Bronchial epithelial cell (primary cell): ENCODE measurements at regions not wholly inside any gene's neighbourhood (a gene's known extent, or its start where the extent isn't known, plus 50 kb on each side); places are given as distances from the start of the nearest gene placed in this dataset.

Experiments
- DNase-seq: peaks from one replicate; pipeline ENCODE4 v3.0.0-alpha.2; 2010; ENCODE audit warnings: low read depth
- FAIRE-seq: peaks from 2 replicates; lab custom pipeline; 2011; peaks lifted over from hg19 to GRCh38; lab: Jason Lieb, UNC
- H3K27me3 ChIP-seq: 2 replicates; pipeline ENCODE4 v1.5.1; 2011; ENCODE audit warnings: low read length; ENCODE audit not compliant: control insufficient read depth, insufficient read depth
- H3K36me3 ChIP-seq: 2 replicates; pipeline ENCODE4 v1.5.1; 2011; ENCODE audit warnings: low read length; ENCODE audit not compliant: control insufficient read depth, insufficient read depth
- H3K4me3 ChIP-seq: 2 replicates; pipeline ENCODE4 v1.5.1; 2011; ENCODE audit warnings: mild to moderate bottlenecking, low read depth, low read length, control low read depth
- TF ChIP-seq, protein P1 (sequence below): IDR thresholded peaks from 2 replicates; pipeline ENCODE4 v1.5.1; 2011; ENCODE audit warnings: mild to moderate bottlenecking, moderate library complexity, low read length, control low read depth, inconsistent platforms; ENCODE audit not compliant: insufficient read depth, severe bottlenecking

DNA sequence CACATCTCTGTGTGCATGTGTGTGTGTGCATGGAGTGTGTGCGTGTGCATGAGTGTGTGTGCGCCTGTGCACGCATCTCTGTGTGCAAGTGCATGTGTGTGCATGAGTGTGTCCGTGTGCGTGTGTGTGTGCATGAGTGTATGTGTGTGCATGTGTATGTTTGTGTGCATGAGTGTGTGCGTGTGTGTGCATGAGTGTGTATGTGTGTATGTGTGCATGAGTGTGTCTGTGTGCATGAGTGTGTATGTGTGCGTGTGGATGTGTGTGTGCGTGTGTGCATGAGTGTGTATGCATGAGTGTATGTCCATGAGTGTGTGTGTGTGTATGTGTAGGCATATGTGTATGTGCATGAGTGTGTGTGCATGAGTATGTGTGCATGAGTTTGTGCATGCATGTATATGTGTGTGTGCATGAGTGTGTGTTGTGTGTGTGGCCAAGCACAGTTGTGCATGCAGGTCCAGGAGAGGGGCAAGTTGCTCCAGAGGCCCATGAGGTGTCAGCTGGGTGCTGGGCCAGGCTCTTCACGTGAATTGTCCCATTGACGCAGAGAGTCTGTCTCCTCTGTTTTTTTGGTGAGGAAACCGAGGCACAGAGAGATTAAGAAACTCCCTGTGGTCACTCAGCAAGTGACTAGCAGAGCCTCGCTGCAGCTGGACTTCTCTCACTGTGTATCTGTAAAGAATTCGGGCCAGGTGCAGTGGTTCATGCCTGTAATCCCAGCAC, 75.5 kb downstream of the ASB1 start:
- H3K4me3 ChIP-seq: no peak overlapping the region
- H3K27me3 ChIP-seq: no peaks in the 10 kb centered on the region
- DNase-seq: no peak
- no peaks in the 10 kb centered on the region for H3K36me3 ChIP-seq
- peak; percentile 96 for FAIRE-seq
- TF ChIP-seq, protein P1, sequence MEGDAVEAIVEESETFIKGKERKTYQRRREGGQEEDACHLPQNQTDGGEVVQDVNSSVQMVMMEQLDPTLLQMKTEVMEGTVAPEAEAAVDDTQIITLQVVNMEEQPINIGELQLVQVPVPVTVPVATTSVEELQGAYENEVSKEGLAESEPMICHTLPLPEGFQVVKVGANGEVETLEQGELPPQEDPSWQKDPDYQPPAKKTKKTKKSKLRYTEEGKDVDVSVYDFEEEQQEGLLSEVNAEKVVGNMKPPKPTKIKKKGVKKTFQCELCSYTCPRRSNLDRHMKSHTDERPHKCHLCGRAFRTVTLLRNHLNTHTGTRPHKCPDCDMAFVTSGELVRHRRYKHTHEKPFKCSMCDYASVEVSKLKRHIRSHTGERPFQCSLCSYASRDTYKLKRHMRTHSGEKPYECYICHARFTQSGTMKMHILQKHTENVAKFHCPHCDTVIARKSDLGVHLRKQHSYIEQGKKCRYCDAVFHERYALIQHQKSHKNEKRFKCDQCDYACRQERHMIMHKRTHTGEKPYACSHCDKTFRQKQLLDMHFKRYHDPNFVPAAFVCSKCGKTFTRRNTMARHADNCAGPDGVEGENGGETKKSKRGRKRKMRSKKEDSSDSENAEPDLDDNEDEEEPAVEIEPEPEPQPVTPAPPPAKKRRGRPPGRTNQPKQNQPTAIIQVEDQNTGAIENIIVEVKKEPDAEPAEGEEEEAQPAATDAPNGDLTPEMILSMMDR: no peak

DNA sequence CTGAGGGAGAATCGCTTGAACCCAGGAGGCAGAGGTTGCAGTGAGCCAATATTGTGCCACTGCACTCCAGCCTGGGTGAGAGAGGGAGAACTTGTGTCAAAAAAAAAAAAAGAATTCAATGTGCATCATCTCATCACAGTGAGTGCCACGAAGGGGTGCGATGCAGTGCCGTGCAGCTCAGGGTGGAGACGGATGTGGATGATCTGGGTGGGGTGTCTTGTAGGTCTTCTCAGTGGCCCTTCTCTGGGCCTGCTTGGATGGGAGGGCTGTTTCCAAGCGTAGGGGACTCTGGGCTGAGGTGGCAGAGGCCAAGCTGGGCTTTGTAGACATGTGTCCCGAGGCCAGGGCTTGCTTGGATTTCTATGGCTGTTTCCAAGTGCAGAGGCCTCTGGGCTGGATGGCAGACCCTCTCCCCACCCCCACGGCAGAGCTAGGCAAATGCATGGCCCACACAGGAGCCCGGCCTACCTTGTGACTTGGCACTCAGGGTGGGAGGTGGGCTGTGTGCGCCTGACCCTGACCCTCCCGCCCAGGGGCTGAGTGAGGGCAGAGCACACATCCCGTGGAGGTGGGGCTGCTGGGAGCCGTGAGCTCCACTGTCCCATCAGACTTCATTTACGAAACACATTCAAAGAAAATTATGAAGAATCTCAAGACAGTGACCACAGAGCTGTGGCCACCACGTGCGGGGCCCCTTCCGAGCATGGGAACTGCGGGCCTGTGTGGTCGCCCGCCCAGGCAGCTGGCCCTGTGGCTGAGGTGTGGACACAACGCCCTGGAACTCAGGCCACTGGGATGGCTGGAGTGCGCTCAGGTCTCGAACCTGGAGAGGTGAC, 76.4 kb downstream of the ASB1 start:
- FAIRE-seq: no peak
- H3K36me3 ChIP-seq: no peaks in the 10 kb centered on the region
- H3K4me3 ChIP-seq: no peak overlapping the region
- DNase-seq: no peak
- TF ChIP-seq, protein P1: no peak
- no peaks in the 10 kb centered on the region for H3K27me3 ChIP-seq

DNA sequence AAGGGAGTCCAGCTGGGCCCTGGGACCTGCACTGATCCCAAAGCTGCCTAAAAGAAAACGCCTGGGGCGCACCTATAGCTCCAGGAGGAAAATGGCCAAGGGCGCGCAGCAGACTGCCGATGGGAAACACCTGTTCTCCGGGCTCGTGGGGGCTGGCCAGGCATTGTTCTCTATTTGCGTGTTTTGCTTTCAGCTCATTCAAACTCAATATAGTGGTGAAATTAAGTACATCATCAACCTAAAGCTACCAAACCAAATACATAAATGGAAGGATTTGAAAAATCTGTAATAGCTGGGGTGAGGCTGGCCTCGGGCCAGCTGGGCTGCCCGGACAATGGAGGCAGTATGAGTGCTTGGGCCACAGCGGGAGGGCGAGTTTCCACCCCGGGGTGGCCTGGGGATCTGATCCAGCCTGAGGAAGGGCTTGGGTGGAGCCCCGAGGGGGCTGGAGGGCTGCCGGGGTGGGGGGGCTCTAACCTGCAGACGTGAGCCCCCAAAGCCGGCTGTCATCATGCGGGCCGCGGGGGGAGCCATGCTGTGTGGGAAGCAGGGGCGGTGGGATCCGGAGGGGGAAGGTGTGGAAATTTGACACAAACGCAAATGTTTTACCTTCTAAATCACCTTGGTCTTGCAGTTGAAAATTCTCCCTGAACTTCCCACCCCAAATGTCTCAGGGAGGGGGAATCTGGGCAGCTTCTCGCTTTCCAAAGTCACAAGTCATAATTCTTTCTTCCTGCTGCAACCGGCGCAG, 77.6 kb downstream of the ASB1 start:
- DNase-seq (no peak), FAIRE-seq (no peak)
- TF ChIP-seq, protein P1: no peak
- Histone ChIP-seq H3K36me3 (no peaks in the 10 kb centered on the region), H3K27me3 (no peaks in the 10 kb centered on the region), H3K4me3 (no peak overlapping the region)

DNA sequence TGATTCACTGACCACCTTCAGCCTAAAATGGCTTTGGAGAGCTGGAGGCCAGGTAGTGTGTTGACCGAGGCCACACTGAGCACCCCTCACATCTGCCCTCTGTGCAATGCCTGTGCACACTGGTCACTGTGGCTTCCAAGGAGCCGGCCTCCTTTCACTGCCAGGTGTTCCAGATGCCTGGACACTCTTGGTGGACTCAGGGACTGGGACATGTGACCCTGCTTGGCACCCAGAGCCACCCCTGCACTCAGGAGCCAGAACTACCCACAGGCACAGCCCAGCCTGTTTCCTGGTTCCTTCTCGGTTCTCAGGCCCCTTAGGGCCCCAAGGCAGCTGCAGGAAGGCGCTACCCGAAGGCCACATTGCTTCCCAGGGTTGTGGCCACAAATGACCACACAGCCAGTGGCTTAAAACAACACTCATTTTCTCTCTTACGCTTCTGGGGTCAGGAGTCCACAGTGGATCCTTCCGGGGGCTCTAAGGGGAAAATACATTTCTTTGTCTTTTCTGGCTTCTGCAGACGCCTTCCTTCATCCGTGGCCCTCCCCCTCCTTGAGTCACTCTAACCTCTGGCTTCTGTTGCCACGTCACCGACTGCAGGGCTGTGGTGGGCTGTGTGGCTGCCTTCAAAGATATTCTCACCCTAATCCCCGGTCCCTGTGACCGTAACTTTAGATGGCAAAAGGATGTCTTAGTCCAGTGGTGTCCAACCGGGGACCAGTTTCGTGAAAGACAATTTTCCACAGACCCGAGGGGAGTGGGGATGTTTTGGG, 78.6 kb downstream of the ASB1 start:
- DNase-seq (no peak), FAIRE-seq (peak; percentile 52)
- Histone ChIP-seq H3K4me3 (no peak overlapping the region), H3K36me3 (no peaks in the 10 kb centered on the region), H3K27me3 (peaks cover 1% of the 10 kb centered on the region)
- TF ChIP-seq, protein P1: no peak

DNA sequence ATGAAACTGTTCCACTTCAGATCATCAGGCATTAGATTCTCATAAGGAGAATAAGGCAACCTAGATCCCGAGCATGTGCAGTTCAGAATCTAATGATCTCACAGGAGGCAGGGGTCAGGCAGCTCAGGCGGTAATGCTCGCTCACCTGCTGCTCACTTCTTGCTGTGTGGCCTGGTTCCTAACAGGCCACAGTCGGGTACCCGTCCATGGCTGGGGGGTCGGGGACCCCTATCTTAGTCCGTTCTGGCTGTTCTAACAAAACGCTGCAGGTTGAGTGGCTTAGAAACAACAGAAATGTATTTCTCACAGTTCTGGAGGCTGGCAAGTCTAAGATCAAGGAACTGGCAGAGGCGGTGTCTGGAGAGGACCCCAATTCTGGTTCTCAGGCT, 79.2 kb downstream of the ASB1 start:
- TF ChIP-seq, protein P1: no peak
- peaks cover 1% of the 10 kb centered on the region for H3K27me3 ChIP-seq
- H3K36me3 ChIP-seq: no peaks in the 10 kb centered on the region
- DNase-seq: no peak
- no peak for FAIRE-seq
- H3K4me3 ChIP-seq: no peak overlapping the region
